ENCODE measurements at regions not wholly inside any gene's neighbourhood (a gene's known extent, or its start where the extent isn't known, plus 50 kb on each side); places are given as distances from the start of the nearest gene placed in this dataset.

- TF ChIP-seq E2F6 (IDR thresholded peaks at IDR 0.05) (no peak), RNF2 (IDR thresholded peaks at IDR 0.05; ENCODE audit: borderline replicate concordance, low read depth, low read length, missing control alignments, poor library complexity, severe bottlenecking) (no peak), CHD2 (IDR thresholded peaks at IDR 0.05; ENCODE audit: low read length) (no peak), CHD1 (IDR thresholded peaks at IDR 0.05; ENCODE audit: low read depth, low read length) (no peak), ATF3 (IDR thresholded peaks at IDR 0.05; ENCODE audit: insufficient read depth, low read depth, low read length) (no peak)
Measured at GRCh38 chr11:134992981-134993380, 580.9 kb upstream of the B3GAT1 start (continued).
